ENCODE measurements at regions not wholly inside any gene's neighbourhood (a gene's known extent, or its start where the extent isn't known, plus 50 kb on each side); places are given as distances from the start of the nearest gene placed in this dataset.
A peak's percentile ranks its signal among the peaks of the same experiment; 100 is the strongest.

- no peak for TF ChIP-seq ZNF766 (CRISPR knock-in tag; IDR thresholded peaks at IDR 0.05; ENCODE audit: borderline replicate concordance)
- no peak for TF ChIP-seq CENPBD1 (CRISPR knock-in tag; IDR thresholded peaks at IDR 0.05; ENCODE audit: borderline replicate concordance, low read depth)
- no peak for TF ChIP-seq ZBTB26 (CRISPR knock-in tag; IDR thresholded peaks at IDR 0.05; ENCODE audit: borderline replicate concordance)
- no peak for TF ChIP-seq ZNF432 (CRISPR knock-in tag; IDR thresholded peaks at IDR 0.05; ENCODE audit: borderline replicate concordance)
- no peak for TF ChIP-seq AGO1 (IDR thresholded peaks at IDR 0.05; ENCODE audit: low read depth, low read length, poor library complexity, severe bottlenecking)
- TF ChIP-seq THRA (CRISPR knock-in tag; IDR thresholded peaks at IDR 0.05; ENCODE audit: borderline replicate concordance), result peak; percentile 31; the same call in 1 of the 2 replicates
- no peak for TF ChIP-seq NRL (CRISPR knock-in tag; IDR thresholded peaks at IDR 0.05; ENCODE audit: borderline replicate concordance)
- TF ChIP-seq KDM1A (CRISPR knock-in tag; IDR thresholded peaks at IDR 0.05), result no peak
- TF ChIP-seq ZNF713 (CRISPR knock-in tag; IDR thresholded peaks at IDR 0.05), result no peak
- no peak for TF ChIP-seq FOXP4 (CRISPR knock-in tag; IDR thresholded peaks at IDR 0.05)
- no peak for TF ChIP-seq ZNF225 (CRISPR knock-in tag; IDR thresholded peaks at IDR 0.05)
- no peak for TF ChIP-seq PRMT3 (CRISPR knock-in tag; IDR thresholded peaks at IDR 0.05; ENCODE audit: borderline replicate concordance, low read depth)
- TF ChIP-seq CHD4 (IDR thresholded peaks at IDR 0.05; ENCODE audit: borderline replicate concordance, low read length), result no peak
- no peak for TF ChIP-seq ZFY (CRISPR knock-in tag; IDR thresholded peaks at IDR 0.05)
- no peak for TF ChIP-seq HNRNPL (IDR thresholded peaks at IDR 0.05; ENCODE audit: low read depth, low read length)
- no peak for TF ChIP-seq SMARCE1 (IDR thresholded peaks at IDR 0.05; ENCODE audit: borderline replicate concordance)
- peak; percentile 78 for TF ChIP-seq ISL2 (CRISPR knock-in tag; IDR thresholded peaks at IDR 0.05)
- TF ChIP-seq ZNF772 (CRISPR knock-in tag; IDR thresholded peaks at IDR 0.05), result no peak
- TF ChIP-seq ZNF614 (CRISPR knock-in tag; IDR thresholded peaks at IDR 0.05; ENCODE audit: borderline replicate concordance), result no peak
- no peak for TF ChIP-seq SP5 (CRISPR knock-in tag; IDR thresholded peaks at IDR 0.05; ENCODE audit: borderline replicate concordance, low read depth)
- no peak for TF ChIP-seq EED (CRISPR knock-in tag; IDR thresholded peaks at IDR 0.05)
- no peak for TF ChIP-seq SETDB1 (CRISPR knock-in tag; IDR thresholded peaks at IDR 0.05; ENCODE audit: borderline replicate concordance)
- TF ChIP-seq PAWR (CRISPR knock-in tag; IDR thresholded peaks at IDR 0.05; ENCODE audit: borderline replicate concordance), result no peak
- TF ChIP-seq PATZ1 (CRISPR knock-in tag; IDR thresholded peaks at IDR 0.05), result 0 out of 2 replicates have a peak, but pooled peaks have one; percentile 21
- TF ChIP-seq ETV6 (CRISPR knock-in tag; conservative IDR thresholded peaks at IDR 0.05), result no peak
These were observed 71.8 kb upstream of the ARHGAP29 start (continued) for GRCh38 chr1:94309216-94309615.

Measured in HepG2 (cell line).